Activated T-cell treated with anti-CD3 and anti-CD28 coated beads, Interleukin-2, amount 50 U/mL, for 72 hours (primary cell): ENCODE measurements at regions not wholly inside any gene's neighbourhood (a gene's known extent, or its start where the extent isn't known, plus 50 kb on each side); places are given as distances from the start of the nearest gene placed in this dataset.
"Not testable (repeated sequence)": the region's sequence is repeated elsewhere in the genome, so short reads cannot be mapped to it uniquely, and the experiment has no call there.

Source experiments
- ATAC-seq, 2 donors: fragments of 150-1000 bp; cut with Tn5 transposase; replicated peaks in 1 of 2; 2 replicates each; pipeline ENCODE4 v1.10.0; 2021; ENCODE audit warnings: moderate library complexity in 2 of 2, mild to moderate bottlenecking in 1 of 2
- DNase-seq, 2 donors: peaks; one replicate each; pipeline ENCODE4 v3.0.0; 2021 to 2022; ENCODE audit warnings: mixed read lengths in 1 of 2
- H3K27ac Mint-ChIP-seq: one replicate; pipeline ENCODE4 v1.8.0; 2022; ENCODE audit warnings: mild to moderate bottlenecking, moderate library complexity, mixed read lengths
- H3K27me3 Mint-ChIP-seq: one replicate; pipeline ENCODE4 v1.8.0; 2022; ENCODE audit warnings: low read depth, mixed read lengths
- H3K36me3 Mint-ChIP-seq, 2 donors: one replicate each; pipeline ENCODE4 v1.8.0; 2022; ENCODE audit warnings: mixed read lengths in 2 of 2, mild to moderate bottlenecking in 1 of 2; ENCODE audit not compliant: insufficient read depth in 2 of 2
- H3K4me1 Mint-ChIP-seq: one replicate; pipeline ENCODE4 v1.8.0; 2022; ENCODE audit warnings: low read depth, mixed read lengths
- H3K4me3 Mint-ChIP-seq, 2 donors: one replicate each; pipeline ENCODE4 v1.8.0; 2022; ENCODE audit warnings: mild to moderate bottlenecking in 2 of 2, mixed read lengths in 2 of 2, moderate library complexity in 2 of 2
- H3K9me3 Mint-ChIP-seq, 2 donors: one replicate each; pipeline ENCODE4 v1.8.0; 2022; ENCODE audit warnings: mixed read lengths in 2 of 2

DNA sequence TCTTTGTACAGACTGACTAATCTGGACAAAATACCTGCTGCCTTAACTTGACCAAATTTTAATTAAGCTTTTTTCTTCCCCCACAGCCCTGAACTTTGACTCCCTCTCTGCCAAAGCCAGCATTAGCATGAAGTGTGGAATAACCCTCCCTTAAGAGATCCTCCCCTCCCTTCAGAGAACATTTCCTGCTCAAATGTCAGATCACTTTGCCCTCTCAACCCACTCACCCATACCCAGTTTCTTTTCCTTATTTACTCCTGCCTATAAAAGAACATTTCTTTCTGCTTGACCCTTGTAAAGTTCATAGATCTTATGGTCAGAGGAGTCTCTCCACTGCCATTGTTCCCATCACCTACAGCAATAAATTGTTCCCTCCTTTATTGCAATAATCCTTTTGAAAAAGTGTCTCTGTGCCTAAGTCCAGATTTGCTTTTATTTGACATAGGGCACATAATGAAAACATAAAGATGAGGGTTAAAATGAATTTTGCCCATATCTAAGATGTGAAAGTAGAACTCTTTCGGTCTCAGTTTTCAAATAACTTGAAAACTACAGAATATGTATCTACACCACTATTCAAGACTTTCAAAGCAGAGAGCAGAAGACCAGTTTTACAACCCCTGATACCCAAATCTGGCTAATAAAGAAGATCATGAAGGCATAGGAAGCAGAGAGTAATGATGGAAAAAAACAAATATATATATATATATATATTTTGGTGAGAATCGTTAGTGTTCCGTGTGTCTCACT is 289.7 kb upstream of the ANXA10 start:
- Mint-ChIP-seq H3K36me3 (no peaks in the 10 kb centered on the region), H3K27ac (no peak overlapping the region), H3K9me3 (peaks cover 1 to 2% of the 10 kb centered on the region in 2 donors), H3K27me3 (no peaks in the 10 kb centered on the region), H3K4me3 (no peak overlapping the region), H3K4me1 (no peaks in the 10 kb centered on the region)
- ATAC-seq (no peak), DNase-seq (no peak)

DNA sequence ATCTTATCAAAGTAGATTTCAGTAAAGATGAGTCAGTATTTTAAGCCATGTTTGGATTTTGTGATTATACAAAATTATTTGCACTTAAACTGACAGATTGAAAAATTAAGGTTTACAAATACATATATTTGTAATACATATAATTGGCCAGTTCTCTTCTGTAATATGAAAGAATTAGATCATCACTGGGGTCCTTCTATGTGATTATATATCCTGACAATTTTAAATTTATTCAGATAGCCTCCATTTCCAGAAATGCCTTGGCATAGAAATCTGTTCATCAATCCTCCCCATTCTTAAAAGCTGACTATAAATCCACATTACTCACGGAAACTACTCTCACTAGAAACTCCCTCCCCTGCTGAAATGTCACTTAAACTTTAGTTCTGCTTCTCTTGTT is 280.4 kb upstream of the ANXA10 start:
- no peak overlapping the region for H3K27ac Mint-ChIP-seq

DNA sequence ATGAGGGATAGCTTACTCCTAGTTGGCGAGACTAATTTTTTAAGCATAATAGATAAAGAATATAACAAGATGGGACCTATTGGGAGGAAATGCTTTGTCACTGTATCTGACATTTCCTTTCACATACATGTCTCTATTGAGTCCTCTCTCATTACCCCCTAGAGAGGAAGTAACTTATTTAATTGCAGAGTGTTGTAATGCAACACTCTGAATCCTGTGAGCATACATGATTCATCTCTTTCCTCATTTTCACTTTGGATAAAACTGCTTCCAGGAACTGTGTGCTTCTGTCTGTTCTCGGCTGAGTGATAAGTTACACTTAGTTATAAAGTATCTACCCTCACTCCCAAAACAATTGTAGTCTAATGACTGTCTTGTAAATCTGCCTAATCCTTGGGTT is 266.1 kb upstream of the ANXA10 start:
- no peaks in the 10 kb centered on the region for H3K36me3 Mint-ChIP-seq
- H3K9me3 Mint-ChIP-seq, result peaks cover 0 to 4% of the 10 kb centered on the region in 2 donors
- ATAC-seq (no peak), DNase-seq (no peak)
- H3K4me1 Mint-ChIP-seq, result no peaks in the 10 kb centered on the region
- no peak overlapping the region for H3K4me3 Mint-ChIP-seq
- no peaks in the 10 kb centered on the region for H3K27me3 Mint-ChIP-seq
- no peak overlapping the region for H3K27ac Mint-ChIP-seq

More for the DNA sequence above, 280.4 kb upstream of the ANXA10 start:
- peaks cover 2 to 12% of the 10 kb centered on the region in 2 donors for H3K9me3 Mint-ChIP-seq
- H3K27me3 Mint-ChIP-seq, result no peaks in the 10 kb centered on the region
- DNase-seq (no peak), ATAC-seq (no peak)
- no peaks in the 10 kb centered on the region for H3K36me3 Mint-ChIP-seq
- no peak overlapping the region for H3K4me3 Mint-ChIP-seq
- H3K4me1 Mint-ChIP-seq, result no peaks in the 10 kb centered on the region

DNA sequence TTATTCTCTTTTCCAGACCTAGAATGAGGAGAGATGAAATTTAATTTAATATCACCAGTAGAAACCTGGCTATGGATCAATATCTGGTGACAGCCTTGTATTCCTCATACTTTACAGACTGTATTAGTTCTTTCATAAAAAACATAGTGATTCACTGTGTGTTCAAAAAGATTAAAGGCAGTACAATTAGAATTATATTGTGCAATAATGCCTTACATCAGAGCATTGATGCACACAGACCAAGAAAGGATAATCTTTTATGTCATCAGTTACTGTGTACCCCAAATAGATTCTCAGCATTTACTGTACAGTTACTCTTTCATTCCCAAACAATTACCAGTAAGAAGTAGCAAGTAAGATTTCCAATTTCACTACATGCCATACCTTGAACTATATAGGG is 260.5 kb upstream of the ANXA10 start:
- H3K4me1 Mint-ChIP-seq, result no peaks in the 10 kb centered on the region
- DNase-seq (no peak), ATAC-seq (no peak)
- H3K27ac Mint-ChIP-seq, result no peak overlapping the region
- no peak overlapping the region for H3K4me3 Mint-ChIP-seq
- peaks cover 0 to 2% of the 10 kb centered on the region in 2 donors for H3K9me3 Mint-ChIP-seq
- H3K36me3 Mint-ChIP-seq, result no peaks in the 10 kb centered on the region
- no peaks in the 10 kb centered on the region for H3K27me3 Mint-ChIP-seq

DNA sequence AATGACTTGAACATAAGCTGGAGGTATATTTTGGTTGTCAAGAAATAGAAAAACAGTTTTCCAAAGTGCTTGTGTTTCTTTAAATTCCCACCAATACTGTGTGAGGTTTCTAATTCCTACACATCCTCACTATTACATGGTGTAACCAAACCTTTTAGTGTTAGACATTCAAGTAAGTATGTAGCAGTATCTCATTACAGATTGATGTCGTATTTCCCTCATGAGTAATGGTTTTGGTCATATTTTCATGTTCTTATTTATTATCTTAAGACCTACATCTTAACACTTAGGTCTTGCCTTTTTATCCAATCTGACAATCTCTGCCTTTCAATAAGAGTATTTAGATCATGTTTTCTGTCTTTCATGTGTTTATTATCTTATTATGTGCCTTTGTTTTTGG is 253.7 kb upstream of the ANXA10 start:
- Mint-ChIP-seq H3K27ac (no peak overlapping the region), H3K9me3 (peaks cover 0 to 1% of the 10 kb centered on the region in 2 donors), H3K36me3 (no peaks in the 10 kb centered on the region), H3K27me3 (no peaks in the 10 kb centered on the region), H3K4me3 (no peak overlapping the region), H3K4me1 (no peaks in the 10 kb centered on the region)
- ATAC-seq (no peak), DNase-seq (no peak)

DNA sequence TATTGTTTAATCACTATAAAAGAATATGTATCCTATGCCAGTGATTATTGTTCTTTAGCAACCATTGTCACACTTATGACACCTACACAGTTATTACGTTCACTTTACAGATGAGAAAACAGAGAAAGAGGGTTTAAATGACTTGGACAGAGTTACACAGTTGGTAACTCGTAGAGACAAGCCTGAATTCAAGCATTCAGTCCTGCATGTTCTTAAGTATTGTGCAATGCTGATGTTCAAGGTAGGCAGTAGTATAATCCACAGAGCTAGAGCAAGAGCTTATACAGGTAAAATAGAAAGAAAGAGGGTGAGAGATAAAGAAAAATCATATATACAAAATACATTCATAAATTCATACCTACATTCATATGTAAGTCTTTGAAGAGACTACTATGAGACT is 249.8 kb upstream of the ANXA10 start:
- DNase-seq (no peak), ATAC-seq (no peak)
- Mint-ChIP-seq H3K4me3 (no peak overlapping the region), H3K9me3 (peaks cover 0 to 1% of the 10 kb centered on the region in 2 donors), H3K4me1 (no peaks in the 10 kb centered on the region), H3K27ac (no peak overlapping the region), H3K27me3 (no peaks in the 10 kb centered on the region), H3K36me3 (no peaks in the 10 kb centered on the region)

DNA sequence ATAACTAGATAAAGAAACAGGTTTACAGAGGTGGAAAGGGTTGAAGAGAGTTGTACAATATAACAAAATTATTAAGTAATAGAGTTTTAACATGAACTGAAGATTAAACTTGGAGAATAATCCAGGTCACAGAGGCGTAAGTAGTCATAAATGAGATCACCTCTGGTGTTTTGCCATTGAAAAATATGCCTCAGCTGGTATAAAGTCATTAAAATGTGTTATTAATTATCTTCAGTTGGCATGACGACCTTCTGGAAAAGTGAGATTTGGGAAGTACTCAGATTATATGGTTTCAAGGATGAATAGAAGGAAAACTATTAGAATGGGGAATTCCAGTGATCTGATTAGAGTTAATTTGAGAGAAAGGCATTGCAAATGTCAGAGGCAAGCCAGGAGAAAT is 237.5 kb upstream of the ANXA10 start:
- Mint-ChIP-seq H3K4me3 (no peak overlapping the region), H3K9me3 (peaks cover 0 to 7% of the 10 kb centered on the region in 2 donors)

DNA sequence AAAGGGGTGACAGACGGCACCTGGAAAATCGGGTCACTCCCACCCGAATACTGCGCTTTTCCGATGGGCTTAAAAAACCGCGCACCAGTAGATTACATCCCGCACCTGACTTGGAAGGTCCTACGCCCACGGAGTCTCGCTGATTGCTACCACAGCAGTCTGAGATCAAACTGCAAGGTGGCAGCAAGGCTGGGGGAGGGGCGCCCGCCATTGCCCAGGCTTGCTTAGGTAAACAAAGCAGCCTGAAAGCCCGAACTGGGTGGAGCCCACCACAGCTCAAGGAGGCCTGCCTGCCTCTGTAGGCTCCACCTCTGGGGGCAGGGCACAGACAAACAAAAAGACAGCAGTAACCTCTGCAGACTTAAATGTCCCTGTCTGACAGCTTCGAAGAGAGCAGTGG is 234.2 kb upstream of the ANXA10 start:
- H3K9me3 Mint-ChIP-seq, H3K27ac Mint-ChIP-seq, H3K4me3 Mint-ChIP-seq, DNase-seq, ATAC-seq, H3K36me3 Mint-ChIP-seq, H3K27me3 Mint-ChIP-seq, H3K4me1 Mint-ChIP-seq: not testable (repeated sequence)

More for the DNA sequence above, 237.5 kb upstream of the ANXA10 start:
- Mint-ChIP-seq H3K36me3 (no peaks in the 10 kb centered on the region), H3K4me1 (no peaks in the 10 kb centered on the region), H3K27me3 (no peaks in the 10 kb centered on the region), H3K27ac (no peak overlapping the region)
- ATAC-seq (no peak), DNase-seq (no peak)

DNA sequence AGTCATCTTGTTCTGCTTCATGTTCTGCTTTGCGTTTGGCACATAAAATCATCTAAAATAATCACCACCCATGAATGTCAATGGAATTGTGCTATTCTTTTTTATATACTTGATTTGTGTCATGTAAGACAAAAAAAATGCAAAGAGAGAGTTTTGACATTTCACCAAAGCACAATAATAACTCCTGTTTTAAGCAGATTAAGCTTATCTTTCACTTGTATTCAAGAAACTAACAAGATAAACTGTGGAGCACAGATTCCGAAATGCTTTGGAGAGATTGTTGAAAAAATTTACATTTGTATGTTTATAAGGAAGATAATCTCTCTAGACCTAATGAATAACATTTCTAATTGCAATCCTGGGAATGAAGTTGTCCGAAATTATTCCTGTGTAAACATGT is 225.1 kb upstream of the ANXA10 start:
- H3K27me3 Mint-ChIP-seq, result no peaks in the 10 kb centered on the region
- DNase-seq (no peak), ATAC-seq (no peak)
- no peak overlapping the region for H3K4me3 Mint-ChIP-seq
- H3K36me3 Mint-ChIP-seq, result no peaks in the 10 kb centered on the region
- H3K27ac Mint-ChIP-seq, result no peak overlapping the region
- H3K4me1 Mint-ChIP-seq, result no peaks in the 10 kb centered on the region
- H3K9me3 Mint-ChIP-seq, result no peaks in the 10 kb centered on the region

DNA sequence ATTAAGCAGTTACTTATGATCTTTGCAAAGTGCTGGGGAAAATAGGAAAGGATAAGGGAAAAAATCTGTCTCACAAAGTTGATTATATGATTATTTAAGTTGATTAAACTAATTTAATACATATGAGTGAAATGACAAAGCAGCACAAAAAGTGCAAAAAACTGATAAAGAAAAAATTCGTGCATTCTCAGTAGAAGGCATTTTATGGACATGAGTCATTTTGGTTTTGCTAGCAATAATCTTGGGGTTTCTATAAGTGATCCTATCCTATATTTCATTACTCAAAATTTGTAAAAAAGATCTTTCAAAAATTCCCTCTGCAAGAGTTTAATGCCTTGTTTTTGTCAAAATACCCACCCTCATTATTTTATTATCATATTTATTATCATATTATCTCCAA is 224.2 kb upstream of the ANXA10 start:
- ATAC-seq (no peak), DNase-seq (no peak)
- Mint-ChIP-seq H3K27ac (no peak overlapping the region), H3K36me3 (no peaks in the 10 kb centered on the region), H3K9me3 (peaks cover 0 to 1% of the 10 kb centered on the region in 2 donors), H3K27me3 (no peaks in the 10 kb centered on the region), H3K4me1 (no peaks in the 10 kb centered on the region), H3K4me3 (no peak overlapping the region)

DNA sequence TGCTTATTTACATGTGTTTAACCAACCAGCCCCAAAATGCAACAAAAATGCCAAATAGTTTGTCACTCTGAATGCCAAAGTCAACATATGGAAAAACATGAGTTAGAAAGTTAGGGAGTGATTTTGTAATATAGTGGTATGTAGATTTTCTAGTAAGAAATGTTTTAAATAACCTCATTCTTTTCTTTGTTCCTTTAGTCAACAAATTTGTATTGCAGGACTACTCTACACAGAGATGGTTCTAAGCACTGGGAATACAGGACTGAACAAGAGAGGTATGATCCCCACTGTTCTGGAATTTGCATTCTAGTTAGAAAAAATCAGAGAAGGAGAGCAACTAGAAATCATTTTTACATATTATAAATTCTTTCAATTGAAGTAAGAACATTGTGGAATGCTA is 218.8 kb upstream of the ANXA10 start:
- no peak overlapping the region for H3K4me3 Mint-ChIP-seq
- no peaks in the 10 kb centered on the region for H3K36me3 Mint-ChIP-seq
- no peaks in the 10 kb centered on the region for H3K27me3 Mint-ChIP-seq
- no peaks in the 10 kb centered on the region for H3K4me1 Mint-ChIP-seq
- DNase-seq, result no peak
- peaks cover 2 to 4% of the 10 kb centered on the region in 2 donors for H3K9me3 Mint-ChIP-seq
- ATAC-seq, result no peak
- no peak overlapping the region for H3K27ac Mint-ChIP-seq

DNA sequence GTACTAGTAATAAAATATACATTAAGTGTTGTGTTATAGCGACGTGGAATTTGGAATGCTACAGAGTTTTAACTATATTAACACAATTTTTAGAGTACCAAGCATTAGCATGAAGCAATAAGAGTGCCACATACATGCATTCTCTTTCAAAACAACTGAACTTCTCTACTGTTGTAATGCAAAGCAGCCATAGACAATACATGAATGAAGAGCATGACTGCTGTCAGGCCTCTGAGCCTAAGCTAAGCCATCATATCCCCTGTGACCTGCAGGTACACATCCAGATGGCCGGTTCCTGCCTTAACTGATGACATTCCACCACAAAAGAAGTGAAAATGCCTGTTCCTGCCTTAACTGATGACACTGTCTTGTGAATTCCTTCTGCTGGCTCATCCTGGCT is 216.2 kb upstream of the ANXA10 start:
- not testable (repeated sequence) for ATAC-seq, H3K9me3 Mint-ChIP-seq, H3K4me1 Mint-ChIP-seq, H3K27ac Mint-ChIP-seq, H3K27me3 Mint-ChIP-seq, DNase-seq, H3K4me3 Mint-ChIP-seq, H3K36me3 Mint-ChIP-seq

DNA sequence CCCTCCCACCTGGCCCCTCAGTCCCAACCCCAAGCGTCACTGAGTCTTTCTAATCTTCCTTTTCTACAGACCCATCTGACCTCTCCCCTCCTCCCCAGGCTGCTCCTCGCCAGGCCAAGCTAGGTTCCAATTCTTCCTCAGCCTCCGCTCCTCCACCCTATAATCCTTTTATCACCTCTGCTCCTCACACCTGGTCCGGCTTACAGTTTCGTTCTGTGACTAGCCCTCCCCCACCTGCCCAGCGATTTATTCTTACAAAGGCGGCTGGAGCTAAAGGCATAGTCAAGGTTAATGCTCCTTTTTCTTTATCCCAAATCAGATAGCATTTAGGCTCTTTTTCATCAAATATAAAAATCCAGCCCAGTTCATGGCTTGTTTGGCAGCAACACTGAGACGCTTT is 214.5 kb upstream of the ANXA10 start:
- H3K4me3 Mint-ChIP-seq, H3K27ac Mint-ChIP-seq, ATAC-seq, DNase-seq, H3K36me3 Mint-ChIP-seq, H3K27me3 Mint-ChIP-seq, H3K4me1 Mint-ChIP-seq, H3K9me3 Mint-ChIP-seq: not testable (repeated sequence)

DNA sequence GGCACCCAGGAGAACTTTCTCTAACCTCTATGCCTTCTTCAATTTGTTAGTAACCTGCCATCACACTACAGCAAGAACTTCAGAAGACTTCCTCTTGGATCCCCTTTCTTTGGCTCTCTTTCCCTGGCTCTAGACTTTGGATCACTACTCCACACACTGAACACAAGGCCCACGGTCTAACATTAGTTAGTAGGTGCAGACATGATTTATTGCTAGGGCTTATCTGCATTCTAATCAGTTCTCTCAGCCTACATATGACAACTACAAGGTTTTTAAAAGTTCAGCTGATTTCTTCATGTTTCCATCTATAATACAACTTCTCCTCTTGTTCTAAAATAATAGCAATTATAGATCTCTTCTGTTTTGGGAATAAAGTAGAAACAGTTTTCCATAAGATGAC is 209.1 kb upstream of the ANXA10 start:
- Mint-ChIP-seq H3K9me3 (peaks cover 0 to 10% of the 10 kb centered on the region in 2 donors), H3K4me1 (no peaks in the 10 kb centered on the region), H3K27ac (no peak overlapping the region), H3K27me3 (no peaks in the 10 kb centered on the region), H3K4me3 (no peak overlapping the region), H3K36me3 (no peaks in the 10 kb centered on the region)
- ATAC-seq, result no peak
- no peak for DNase-seq
